Panc1 (cell line): ENCODE measurements at regions not wholly inside any gene's neighbourhood (a gene's known extent, or its start where the extent isn't known, plus 50 kb on each side); places are given as distances from the start of the nearest gene placed in this dataset.

Source experiments
- POLR2AphosphoS5 ChIP-seq: IDR thresholded peaks from 2 replicates; pipeline ENCODE4 v1.6.1; 2012; ENCODE audit warnings: mild to moderate bottlenecking, low read depth, low read length, moderate library complexity
- SIN3A ChIP-seq: IDR thresholded peaks from 2 replicates; pipeline ENCODE4 v1.6.1; 2012; ENCODE audit warnings: low read depth, mild to moderate bottlenecking, low read length, moderate library complexity, borderline replicate concordance; ENCODE audit not compliant: insufficient read depth
- TCF7L2 ChIP-seq: IDR thresholded peaks from 2 replicates; pipeline ENCODE4 v1.6.1; 2011; ENCODE audit warnings: mild to moderate bottlenecking, low read depth, low read length, inconsistent platforms
- TF ChIP-seq, protein P1 (sequence below): fragments of 450-650 bp; IDR thresholded peaks from 2 replicates; pipeline ENCODE4 v1.5.1; 2017; ENCODE audit warnings: mild to moderate bottlenecking
- TF ChIP-seq, protein P2 (sequence below), 2 experiments: IDR thresholded peaks; 2 replicates each; pipeline ENCODE4 v1.6.1; 2011 to 2012; ENCODE audit warnings: low read depth in 2 of 2, control low read depth in 1 of 2, low read length in 1 of 2, mild to moderate bottlenecking in 1 of 2, moderate library complexity in 1 of 2; ENCODE audit not compliant: insufficient read depth in 1 of 2

DNA sequence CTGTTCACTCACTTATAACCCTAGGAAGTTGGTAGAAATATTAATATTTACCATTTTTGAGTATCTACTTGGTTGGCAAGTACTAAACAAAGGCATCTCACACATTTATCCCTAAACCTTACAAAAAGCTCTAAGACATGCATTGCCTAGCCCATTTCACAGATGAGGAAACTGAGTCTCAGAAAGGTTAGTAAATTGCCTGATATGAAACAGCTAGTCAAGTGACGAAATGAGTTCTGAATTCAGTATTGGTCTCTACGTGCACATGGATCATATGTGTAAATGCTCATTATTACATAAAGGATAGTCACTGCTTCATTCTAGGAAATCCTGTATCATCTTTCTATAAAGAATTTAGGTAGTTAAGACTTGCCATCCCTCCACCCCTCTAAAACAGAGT is 105.1 kb downstream of the BARHL2 start:
- TF ChIP-seq, protein P1, sequence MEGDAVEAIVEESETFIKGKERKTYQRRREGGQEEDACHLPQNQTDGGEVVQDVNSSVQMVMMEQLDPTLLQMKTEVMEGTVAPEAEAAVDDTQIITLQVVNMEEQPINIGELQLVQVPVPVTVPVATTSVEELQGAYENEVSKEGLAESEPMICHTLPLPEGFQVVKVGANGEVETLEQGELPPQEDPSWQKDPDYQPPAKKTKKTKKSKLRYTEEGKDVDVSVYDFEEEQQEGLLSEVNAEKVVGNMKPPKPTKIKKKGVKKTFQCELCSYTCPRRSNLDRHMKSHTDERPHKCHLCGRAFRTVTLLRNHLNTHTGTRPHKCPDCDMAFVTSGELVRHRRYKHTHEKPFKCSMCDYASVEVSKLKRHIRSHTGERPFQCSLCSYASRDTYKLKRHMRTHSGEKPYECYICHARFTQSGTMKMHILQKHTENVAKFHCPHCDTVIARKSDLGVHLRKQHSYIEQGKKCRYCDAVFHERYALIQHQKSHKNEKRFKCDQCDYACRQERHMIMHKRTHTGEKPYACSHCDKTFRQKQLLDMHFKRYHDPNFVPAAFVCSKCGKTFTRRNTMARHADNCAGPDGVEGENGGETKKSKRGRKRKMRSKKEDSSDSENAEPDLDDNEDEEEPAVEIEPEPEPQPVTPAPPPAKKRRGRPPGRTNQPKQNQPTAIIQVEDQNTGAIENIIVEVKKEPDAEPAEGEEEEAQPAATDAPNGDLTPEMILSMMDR: no peak
- TF ChIP-seq, protein P2, sequence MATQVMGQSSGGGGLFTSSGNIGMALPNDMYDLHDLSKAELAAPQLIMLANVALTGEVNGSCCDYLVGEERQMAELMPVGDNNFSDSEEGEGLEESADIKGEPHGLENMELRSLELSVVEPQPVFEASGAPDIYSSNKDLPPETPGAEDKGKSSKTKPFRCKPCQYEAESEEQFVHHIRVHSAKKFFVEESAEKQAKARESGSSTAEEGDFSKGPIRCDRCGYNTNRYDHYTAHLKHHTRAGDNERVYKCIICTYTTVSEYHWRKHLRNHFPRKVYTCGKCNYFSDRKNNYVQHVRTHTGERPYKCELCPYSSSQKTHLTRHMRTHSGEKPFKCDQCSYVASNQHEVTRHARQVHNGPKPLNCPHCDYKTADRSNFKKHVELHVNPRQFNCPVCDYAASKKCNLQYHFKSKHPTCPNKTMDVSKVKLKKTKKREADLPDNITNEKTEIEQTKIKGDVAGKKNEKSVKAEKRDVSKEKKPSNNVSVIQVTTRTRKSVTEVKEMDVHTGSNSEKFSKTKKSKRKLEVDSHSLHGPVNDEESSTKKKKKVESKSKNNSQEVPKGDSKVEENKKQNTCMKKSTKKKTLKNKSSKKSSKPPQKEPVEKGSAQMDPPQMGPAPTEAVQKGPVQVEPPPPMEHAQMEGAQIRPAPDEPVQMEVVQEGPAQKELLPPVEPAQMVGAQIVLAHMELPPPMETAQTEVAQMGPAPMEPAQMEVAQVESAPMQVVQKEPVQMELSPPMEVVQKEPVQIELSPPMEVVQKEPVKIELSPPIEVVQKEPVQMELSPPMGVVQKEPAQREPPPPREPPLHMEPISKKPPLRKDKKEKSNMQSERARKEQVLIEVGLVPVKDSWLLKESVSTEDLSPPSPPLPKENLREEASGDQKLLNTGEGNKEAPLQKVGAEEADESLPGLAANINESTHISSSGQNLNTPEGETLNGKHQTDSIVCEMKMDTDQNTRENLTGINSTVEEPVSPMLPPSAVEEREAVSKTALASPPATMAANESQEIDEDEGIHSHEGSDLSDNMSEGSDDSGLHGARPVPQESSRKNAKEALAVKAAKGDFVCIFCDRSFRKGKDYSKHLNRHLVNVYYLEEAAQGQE (IDR thresholded peaks at IDR 0.05; ENCODE audit: insufficient read depth in 1 of 2, low read depth in 2 of 2, low read length in 1 of 2): no peak
- no peak for TF ChIP-seq POLR2AphosphoS5
- TF ChIP-seq SIN3A: no peak
- no peak for TF ChIP-seq TCF7L2
